HG03378 (cell line): ENCODE measurements at regions not wholly inside any gene's neighbourhood (a gene's known extent, or its start where the extent isn't known, plus 50 kb on each side); places are given as distances from the start of the nearest gene placed in this dataset.
"Not testable (repeated sequence)": the region's sequence is repeated elsewhere in the genome, so short reads cannot be mapped to it uniquely, and the experiment has no call there.

ENCODE experiments used
- ATAC-seq: cut with Tn5 transposase; IDR thresholded peaks from one replicate; pipeline ENCODE4 v1.9.1; 2021; ENCODE audit warnings: mild to moderate bottlenecking, moderate library complexity; ENCODE audit not compliant: unreplicated experiment

DNA sequence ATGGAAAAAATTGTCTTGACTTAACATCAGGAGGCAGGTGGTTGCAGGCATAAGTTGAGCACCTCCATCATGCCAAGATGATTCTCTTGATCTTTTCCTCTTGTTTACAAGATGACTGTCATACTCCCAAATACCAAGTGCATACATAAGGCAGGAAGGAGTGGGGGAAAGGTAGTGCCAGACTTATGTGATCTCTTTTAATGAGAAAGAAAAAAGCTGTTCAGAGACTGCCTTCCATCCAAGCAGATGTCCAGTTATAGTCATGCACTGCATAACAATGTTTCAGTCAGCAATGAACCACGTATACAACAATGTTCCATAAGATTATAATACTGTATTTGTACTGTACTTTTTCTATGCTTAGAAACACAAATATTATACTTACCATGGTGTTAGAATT lies 135.7 kb downstream of the EHF start:
- no peak for ATAC-seq

DNA sequence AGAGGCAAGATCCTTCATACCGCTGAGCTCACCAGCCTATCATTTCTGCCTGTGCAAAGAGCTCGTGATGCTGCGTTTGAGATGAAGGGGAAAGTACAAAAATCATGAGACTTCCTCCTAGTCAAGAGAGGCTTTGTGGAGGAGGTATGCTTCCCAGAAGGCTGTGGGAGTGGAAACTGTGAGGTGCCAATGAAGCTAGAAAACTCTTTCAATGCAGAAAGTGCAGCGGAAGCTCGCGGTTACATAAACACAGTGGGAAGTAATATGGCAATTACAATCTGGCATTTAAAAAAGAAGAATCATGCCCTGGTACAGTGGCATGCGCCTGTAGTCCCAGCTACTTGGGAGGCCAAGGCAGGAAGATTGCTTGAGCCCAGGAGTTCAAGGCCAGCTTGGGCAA lies 134.8 kb downstream of the EHF start:
- ATAC-seq: no peak

DNA sequence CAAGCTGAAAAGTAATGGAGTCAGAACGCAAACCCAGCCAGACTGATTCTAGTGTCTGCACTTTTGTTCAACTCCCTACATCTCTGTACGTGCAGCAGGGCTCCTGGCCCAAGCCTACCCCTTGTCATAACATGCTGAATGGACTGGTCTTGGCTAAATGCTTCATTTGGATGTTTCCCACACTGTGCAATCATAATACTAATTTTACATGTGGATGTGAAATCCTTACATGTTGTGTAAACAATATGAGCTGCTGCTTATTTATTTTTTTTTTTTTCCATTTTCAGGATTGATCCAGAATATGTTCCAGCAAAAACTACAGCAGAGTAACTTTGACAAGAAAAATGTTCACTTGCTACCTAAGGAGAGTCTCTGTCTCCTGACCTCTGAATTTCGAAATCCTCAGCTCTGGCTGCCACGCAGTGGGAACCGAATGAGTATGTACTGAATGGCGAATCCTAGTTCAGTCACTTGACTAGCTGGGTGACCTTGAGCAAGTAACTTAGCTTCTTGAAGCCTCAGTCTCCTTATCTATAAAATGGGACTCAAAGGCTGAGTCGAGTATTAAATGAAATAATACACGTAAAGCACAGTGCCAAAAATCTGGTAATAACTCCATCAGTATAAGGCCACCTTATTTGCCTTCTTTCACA lies 133.4 kb downstream of the EHF start:
- ATAC-seq: no peak

DNA sequence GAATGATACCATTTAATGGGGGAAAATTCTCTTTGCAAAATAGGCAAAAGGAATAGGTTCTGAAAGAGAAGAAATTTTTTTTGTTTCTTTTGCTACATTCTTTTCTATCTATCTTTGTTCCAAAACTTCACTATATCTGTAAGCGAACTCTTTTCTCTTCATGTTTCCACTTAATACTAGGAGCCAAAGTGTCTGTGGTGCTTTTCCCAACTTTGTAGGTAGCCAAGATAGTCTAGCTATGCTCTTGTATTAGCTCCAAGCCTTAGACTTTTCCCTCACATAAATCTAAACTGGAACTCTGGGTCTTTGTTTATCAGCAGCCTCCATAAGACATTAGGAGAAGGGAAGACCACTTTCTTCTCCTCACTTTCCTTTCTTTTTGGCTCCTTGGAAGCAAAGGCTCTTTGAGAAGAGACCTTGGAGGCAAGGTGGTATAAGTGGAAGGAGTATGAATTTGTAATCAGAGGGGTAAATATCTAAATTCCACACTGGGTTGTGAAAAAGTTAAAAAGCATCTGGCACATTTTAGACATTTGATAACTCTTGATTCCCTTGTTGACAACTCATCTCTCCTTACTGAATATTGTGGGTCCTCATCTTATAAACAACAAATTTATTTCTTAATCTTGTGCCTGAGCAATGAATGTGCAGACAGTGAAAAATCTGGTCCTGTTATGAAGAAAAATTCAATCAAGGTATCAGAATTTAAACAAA lies 130.0 kb downstream of the EHF start:
- no peak for ATAC-seq

DNA sequence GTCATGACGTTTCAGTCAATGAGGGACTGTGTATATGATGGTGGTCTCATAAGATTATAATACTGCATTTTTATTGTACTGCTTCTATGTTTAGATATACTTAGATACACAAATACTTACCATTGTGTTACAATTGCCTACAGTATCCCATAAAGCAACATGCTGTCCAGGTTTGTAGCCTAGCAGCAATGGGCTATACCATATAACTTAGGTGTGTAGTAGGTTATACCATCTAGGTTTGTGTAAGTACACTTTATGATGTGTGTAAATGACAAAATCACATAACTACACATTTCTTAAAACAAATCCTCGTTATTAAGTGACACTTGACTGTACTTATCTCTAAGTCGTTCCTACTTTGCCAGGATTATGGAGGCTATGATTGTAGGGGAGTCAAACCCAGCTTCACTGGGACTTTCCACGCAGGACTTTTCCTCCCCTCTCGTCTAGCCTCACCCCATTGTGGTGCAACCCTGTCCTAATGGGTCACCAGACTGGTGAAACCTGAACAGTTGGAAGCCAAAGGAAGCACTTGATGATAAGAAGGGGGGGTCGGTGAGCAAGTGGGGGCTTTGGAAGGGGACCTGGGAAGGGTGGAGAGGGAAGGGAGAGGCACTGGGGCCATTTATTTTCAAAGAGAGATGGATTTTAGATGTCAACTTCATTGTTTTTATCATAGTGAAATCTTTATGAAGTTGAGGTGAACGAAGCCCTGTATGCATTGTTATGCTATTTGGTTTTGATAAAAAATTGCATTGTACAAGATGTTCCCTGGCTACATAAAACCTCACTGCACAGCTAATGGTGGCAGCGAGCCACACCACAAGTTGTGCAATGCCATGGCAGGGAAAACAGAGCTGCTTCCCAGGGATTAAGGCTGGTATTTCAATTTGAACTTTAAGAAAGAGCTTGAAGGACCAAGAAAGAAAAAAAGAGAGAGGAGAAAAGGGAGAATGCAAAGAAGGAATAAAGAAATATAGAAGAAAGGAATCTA lies 129.1 kb downstream of the EHF start:
- ATAC-seq: no peak

DNA sequence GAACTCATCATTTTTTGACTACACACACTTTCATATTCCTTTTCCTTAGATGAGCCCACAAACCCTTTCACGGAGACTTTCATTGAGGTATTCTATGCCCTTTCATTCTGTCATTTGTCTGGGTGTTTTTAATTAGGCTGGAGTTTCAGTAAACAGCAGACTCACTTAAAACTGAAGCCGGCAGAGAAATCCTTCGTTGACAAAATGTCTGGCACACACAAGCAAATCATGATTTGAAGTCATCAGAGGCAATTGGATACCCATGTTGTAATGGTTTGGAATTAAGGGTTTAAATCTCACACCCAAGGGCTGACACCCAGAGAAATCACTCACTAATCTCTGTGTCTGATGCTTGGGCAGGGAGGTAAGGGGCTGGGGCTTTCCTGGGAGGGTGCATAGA lies 127.1 kb downstream of the EHF start:
- ATAC-seq: no peak

DNA sequence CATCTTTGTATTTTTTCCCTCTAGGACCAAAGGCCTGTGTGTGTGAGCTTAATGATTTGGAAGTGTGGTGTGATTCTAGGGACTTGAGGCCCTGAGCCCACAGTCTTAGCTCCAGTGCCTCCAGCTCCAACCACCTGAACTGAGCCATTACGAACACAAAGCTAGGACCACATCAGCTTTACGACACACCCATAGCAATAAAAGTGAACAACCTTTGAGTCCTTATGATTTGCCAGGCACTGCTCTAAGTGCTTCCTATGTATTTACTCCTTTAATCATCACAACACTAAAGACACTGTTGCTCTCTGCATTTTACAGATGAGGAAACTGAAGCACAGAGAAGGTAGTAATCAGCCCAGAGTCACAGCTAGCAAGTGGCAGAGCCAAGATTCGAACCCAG lies 126.4 kb downstream of the EHF start:
- no peak for ATAC-seq

GRCh38 chr11:34745195-34745594 lies 124.3 kb downstream of the EHF start:
- ATAC-seq: no peak

DNA sequence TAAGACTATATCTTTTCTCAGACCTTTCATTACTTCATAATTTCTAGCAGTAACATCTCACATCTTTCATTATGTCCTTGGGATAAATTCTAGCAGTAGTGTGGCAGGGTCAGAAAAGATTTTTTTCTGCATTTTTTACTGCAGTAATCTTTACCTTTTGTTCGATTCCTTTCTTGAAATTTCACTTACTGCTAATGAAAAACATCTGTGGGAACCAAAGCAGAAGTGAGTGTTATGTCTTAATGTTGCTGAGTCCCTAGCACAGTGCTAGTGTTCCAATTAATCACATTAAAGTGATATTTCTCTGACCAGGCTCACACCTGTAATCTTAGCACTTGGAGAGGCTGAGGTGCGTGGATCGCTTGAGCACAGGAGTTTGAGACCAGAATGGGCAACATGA lies 123.6 kb downstream of the EHF start:
- ATAC-seq: no peak

- ATAC-seq: no peak
These were observed 117.3 kb downstream of the EHF start for GRCh38 chr11:34738237-34738636.

GRCh38 chr11:34732831-34733230 lies 111.9 kb downstream of the EHF start:
- ATAC-seq: no peak

DNA sequence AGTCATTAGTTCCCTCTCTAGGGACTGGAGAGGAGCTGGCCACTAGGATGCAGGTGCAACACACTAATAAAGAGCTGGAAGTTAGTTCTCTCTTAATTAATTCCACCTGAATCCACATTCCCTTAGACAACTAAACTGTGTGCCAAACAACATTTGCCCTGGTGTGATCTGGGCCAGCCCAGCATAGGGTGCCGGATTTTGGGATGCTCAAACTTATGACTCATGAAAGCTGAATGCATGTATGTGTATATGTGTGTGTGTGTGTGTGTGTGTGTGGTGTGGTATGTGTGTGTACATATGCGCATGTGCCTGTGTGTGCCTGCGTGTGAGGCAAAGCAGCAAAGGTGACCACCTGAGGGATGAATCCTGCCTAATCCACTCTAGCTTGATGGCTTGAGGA lies 110.7 kb downstream of the EHF start:
- ATAC-seq: no peak

DNA sequence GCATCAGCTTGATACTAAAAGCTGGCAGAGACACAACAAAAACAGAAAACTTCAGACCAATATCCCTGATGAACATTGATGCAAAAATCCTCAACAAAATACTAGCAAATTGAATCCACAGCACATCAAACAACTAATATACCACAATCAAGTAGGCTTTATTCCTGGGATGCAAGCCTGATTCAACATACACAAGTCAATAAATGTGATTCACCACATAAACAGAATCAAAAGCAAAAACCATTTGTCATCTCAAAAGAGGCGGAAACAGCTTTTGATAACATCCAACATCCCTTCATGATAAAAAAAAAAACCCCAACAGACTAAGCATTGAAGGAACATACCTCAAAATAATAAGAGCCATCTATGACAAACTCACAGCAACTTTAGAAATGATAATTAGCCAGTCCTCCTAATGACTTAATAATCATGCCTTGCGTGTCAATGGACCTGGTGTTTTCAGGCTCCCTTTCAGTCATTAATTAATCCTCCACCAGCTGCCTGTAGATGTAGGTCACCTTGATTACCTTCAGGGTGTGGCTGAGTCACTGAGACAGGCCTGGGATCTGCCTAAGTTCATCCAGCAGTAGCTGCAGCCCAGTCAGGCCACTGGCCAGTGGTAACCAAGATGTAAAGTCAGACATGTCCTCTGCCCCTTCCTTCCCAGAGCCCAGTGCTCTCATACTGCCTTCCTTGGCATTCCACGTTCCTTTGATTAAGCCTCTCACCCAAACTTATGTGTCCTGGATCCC lies 109.8 kb downstream of the EHF start:
- no peak for ATAC-seq

- no peak for ATAC-seq
These were observed 107.7 kb downstream of the EHF start for GRCh38 chr11:34728609-34729008.

DNA sequence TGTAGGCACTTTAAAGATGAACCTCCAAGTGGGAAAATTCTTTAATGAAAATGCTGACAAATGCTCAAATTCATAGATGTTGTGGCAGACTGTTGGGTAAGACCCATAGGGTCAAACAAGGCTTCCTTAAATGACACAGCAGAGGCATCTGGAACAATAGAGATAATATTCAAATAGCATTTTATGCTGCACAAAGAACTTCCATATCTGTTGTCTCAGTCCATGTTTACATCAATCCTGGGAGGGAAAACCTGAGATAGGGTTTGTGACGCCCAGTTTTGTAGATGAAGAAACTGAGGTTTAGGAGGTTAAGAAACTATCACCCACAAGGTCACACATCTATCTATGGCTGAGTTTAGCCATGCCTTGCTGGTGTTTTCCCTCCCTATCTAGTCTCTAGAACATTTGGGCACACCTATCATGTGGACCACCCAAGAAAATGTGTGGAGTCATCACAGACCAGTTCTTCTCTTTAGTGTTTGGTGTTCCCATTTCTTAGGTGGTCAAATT lies 106.4 kb downstream of the EHF start:
- no peak for ATAC-seq

GRCh38 chr11:34724973-34725372 lies 104.1 kb downstream of the EHF start:
- no peak for ATAC-seq

- no peak for ATAC-seq
These were observed 100.8 kb downstream of the EHF start for GRCh38 chr11:34721646-34722045.

- ATAC-seq: no peak
These were observed 98.5 kb downstream of the EHF start for GRCh38 chr11:34719303-34719848.

GRCh38 chr11:34713631-34714030 lies 92.7 kb downstream of the EHF start:
- ATAC-seq: not testable (repeated sequence)
